D721Med (cell line): ENCODE measurements at regions not wholly inside any gene's neighbourhood (a gene's known extent, or its start where the extent isn't known, plus 50 kb on each side); places are given as distances from the start of the nearest gene placed in this dataset.

Experiments
- DNase-seq: peaks from one replicate; pipeline ENCODE4 v3.0.0; 2011; ENCODE audit warnings: low spot score; ENCODE audit not compliant: insufficient read length
- FAIRE-seq: peaks from 2 replicates; lab custom pipeline; 2011; peaks lifted over from hg19 to GRCh38; lab: Jason Lieb, UNC
- CTCF ChIP-seq: IDR thresholded peaks from 2 replicates; pipeline ENCODE4 v1.5.1; 2012; ENCODE audit warnings: mild to moderate bottlenecking, control low read depth; ENCODE audit not compliant: insufficient read depth; ENCODE audit errors: missing control alignments

- no peak for TF ChIP-seq CTCF
- DNase-seq: no peak
- FAIRE-seq: no peak
These were observed 935.9 kb downstream of the JRKL start for GRCh38 chr11:97325693-97326092.

- peak; percentile 20 for DNase-seq
- FAIRE-seq: peak; percentile 97
- TF ChIP-seq CTCF: no peak
These were observed 942.5 kb downstream of the JRKL start for GRCh38 chr11:97332271-97332670.

GRCh38 chr11:97336064-97336463 is 946.3 kb downstream of the JRKL start:
- FAIRE-seq (no peak), DNase-seq (no peak)
- TF ChIP-seq CTCF: no peak

GRCh38 chr11:97345032-97345431 is 955.2 kb downstream of the JRKL start:
- FAIRE-seq: no peak
- TF ChIP-seq CTCF: no peak
- DNase-seq: no peak

GRCh38 chr11:97349201-97349600 is 959.4 kb downstream of the JRKL start:
- TF ChIP-seq CTCF: no peak
- no peak for DNase-seq
- no peak for FAIRE-seq

GRCh38 chr11:97351939-97352338 is 962.1 kb downstream of the JRKL start:
- FAIRE-seq (no peak), DNase-seq (no peak)
- TF ChIP-seq CTCF: no peak

- FAIRE-seq (peak; percentile 94), DNase-seq (no peak)
- TF ChIP-seq CTCF: no peak
These were observed 964.2 kb downstream of the JRKL start for GRCh38 chr11:97354026-97354425.
